HG03432 (cell line): ENCODE measurements at regions not wholly inside any gene's neighbourhood (a gene's known extent, or its start where the extent isn't known, plus 50 kb on each side); places are given as distances from the start of the nearest gene placed in this dataset.

Experiments used
- ATAC-seq: cut with Tn5 transposase; IDR thresholded peaks from one replicate; pipeline ENCODE4 v1.9.1; 2021; ENCODE audit warnings: mild to moderate bottlenecking, moderate library complexity; ENCODE audit not compliant: unreplicated experiment

GRCh38 chr6:19312241-19312978 is 524.8 kb upstream of the ID4 start:
- ATAC-seq: no peak

DNA sequence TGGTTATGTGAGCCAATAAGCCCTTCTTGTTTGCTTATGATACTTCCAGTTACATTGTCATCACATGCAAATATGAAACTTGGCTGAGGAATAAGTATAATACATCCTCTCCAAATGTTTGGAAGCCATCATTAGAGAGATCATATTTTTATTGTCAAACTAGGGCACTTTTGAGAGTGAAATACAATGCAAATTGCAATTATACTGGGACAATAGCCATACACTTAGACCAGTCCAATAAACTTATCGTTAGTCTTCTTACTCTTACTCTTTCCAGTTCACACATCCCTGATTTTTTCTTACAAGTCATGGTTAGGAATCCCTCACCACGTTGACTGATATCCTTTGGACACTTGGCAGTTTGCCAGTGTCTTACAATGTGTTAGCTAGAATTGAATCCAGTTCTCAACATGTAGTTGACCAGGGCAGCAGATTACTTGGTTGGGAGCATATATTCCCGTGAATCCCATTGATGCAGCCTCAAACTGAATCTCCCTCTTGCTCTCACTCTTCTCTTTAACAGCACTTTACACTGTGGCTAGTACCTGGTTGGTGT is 519.7 kb upstream of the ID4 start:
- no peak for ATAC-seq

DNA sequence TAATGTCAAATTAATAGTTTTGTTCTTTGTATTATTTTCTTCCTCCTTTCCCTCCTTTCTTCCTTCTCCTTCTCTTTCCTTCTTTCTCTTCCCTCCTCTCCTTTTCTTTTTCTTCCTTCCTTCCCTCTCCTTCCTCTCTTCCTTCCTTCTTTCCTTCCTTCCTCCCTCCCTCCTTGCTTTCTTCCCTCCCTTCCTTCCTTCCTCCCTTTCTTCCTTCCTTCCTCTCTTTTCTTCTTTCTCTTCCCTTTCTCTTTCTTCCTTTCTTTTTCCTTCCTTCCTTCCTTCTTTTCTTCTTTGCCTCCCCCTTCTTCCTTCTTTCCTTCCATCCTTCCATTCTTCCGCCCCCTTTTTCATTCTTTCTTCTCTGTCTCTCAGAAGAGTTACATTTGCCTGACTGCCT is 518.2 kb upstream of the ID4 start:
- ATAC-seq: no peak

- no peak for ATAC-seq
Observed at GRCh38 chr6:19320111-19320581, 517.0 kb upstream of the ID4 start.

- no peak for ATAC-seq
Observed at GRCh38 chr6:19322691-19323485, 514.3 kb upstream of the ID4 start.

DNA sequence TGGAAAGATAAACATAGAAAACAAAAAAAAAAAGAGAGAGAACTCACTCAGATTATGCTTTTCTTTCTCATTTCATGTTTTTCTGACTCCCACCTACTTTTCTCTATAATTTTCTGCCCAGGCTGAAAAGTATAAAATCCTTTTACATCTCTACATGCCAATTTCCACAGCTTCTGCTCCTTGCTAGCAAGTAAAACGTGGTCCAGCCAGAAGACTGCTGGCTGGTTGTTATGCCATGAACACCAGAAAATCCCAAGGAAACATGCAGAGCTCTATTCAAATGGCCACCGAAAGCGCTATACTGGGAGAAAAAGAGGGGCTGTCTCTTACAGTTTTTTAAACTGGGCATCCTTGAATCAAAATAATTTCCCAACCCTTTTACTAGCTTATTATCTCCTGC is 512.8 kb upstream of the ID4 start:
- ATAC-seq: no peak

DNA sequence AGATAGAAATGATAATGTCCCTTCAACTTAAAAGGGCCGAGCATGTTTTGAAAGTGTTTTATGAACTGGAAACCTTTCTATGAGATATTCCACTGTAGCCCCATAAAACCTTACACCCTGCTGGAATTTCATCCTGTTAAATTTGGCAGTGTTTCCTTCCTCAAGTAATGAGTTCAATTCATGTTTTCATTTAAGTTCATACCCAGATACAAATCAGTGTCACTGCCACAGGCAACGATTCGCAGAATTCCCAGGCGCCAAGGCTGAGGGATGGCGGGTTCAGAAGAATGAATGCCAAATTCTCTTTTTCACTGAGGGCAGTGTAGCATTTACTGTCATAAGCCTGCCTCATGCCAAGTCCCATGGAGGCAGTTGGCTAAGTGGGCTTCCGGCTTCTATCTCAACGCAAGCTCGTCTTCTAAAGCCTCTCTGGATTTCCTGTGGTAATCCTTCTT is 511.8 kb upstream of the ID4 start:
- no peak for ATAC-seq

GRCh38 chr6:19327241-19327640 is 509.9 kb upstream of the ID4 start:
- no peak for ATAC-seq

DNA sequence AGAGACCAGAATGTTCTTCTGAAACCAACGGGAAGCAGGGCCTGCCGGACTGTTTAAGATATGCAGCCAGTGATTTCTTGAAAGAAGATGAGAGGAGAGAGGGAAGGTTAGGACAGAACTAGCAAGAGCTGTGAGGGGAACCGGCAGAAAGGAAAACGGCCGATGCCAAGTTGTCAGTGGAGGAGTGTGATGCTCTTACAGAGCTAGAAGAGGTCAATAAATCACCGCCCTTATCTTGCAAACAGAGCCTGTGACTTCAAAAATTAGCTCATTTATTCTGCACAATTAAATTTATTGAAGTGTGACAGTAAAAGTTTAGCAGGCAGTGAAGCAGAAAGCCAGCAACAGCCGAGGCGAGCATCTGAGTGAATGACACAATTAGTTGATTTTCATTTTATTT is 509.5 kb upstream of the ID4 start:
- no peak for ATAC-seq

- ATAC-seq: no peak
Observed at GRCh38 chr6:19329078-19329477, 508.1 kb upstream of the ID4 start.

DNA sequence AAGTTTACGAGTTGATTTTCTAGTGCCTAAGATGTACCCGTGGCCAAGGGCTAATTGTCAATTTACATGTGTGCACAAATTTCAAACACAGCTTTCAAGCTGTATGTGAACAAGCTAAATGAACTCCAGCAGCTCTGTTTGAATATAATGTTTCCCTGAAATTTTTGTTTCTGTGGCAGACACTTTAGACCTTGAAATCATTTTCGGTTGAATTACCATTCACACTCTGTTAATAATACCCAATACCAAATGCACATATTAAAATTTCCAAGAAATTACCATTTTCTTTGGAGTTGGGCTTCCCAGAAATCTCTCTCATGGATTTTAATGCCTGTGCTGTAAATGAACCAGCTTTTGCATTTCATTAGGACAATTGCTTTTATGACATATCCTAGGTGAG is 506.1 kb upstream of the ID4 start:
- ATAC-seq: no peak

GRCh38 chr6:19332806-19333460 is 504.2 kb upstream of the ID4 start:
- ATAC-seq: no peak

DNA sequence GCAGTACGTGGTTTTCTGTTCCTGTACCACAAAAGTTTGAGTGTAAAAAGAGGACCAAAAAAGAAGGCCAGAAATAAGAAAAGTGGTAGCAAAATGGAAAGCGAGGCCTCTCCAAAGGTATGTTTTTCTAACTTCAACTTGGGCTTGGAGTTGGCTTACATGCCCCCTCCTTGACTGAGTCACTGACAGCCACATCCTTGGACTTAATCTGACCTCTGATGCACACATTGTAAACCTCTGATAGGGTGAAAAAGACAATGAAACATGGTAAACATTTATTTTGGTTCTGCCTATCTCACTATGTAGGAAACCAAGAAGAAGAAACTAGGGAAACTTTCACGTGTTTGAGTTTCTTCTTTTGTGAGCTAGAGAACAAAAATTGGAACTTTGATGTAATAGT is 503.2 kb upstream of the ID4 start:
- no peak for ATAC-seq

DNA sequence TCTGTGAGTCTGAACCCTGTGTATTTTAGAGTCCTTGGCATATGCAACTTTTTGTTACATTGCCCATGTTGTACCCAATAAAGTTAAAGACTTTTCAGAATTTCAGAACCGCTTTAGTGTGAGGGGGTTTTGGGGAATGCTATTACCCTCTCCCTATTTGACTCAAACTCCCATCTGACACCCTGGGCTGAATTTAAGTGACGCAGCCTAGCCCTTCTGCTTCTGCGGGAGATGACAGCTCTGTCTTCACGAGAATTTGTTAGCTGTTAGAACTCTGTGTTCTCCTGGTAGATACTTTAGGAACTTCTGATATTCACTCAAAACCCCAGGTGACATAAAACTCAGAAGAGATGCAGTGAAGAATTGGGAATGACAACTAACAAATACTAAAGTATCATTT is 500.6 kb upstream of the ID4 start:
- no peak for ATAC-seq

DNA sequence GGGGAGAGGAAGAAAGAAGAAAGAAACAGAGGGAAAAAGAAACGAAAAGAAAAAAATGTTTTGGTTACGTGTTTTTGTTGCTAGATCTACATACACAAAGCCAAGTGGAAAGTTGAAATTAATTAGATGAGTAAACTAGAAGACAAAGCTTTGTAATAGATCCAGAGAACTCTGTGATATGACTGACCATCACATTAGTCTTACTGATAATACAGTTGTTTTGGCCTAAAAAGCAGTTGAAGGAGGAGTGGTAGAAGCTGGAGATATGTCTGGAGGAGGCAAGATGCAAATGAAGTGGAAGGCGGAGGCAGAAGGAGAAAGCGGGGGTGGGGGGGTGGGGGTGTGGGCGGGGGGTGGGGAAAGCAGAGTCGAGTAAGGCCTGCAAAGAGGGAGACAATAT is 500.1 kb upstream of the ID4 start:
- ATAC-seq: no peak

DNA sequence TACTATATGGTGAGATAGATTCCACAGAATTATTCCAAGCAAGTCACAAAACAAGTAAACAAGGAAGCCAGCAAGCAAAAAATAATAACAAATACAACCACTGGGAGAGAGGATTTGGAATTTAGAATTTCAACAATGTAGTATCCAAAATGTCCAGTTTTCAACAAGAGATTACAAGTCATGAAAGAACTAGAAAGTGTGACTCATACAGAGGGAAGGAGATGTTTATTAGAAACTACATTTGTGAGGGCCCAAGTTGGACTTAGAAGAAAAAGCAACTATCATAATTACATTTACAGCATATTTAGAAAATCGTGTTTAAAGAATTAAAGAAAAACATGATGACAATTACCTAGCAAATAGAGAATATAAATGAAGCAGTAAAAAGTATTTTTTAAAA is 494.6 kb upstream of the ID4 start:
- ATAC-seq: no peak

- no peak for ATAC-seq
Observed at GRCh38 chr6:19349429-19349828, 487.7 kb upstream of the ID4 start.

DNA sequence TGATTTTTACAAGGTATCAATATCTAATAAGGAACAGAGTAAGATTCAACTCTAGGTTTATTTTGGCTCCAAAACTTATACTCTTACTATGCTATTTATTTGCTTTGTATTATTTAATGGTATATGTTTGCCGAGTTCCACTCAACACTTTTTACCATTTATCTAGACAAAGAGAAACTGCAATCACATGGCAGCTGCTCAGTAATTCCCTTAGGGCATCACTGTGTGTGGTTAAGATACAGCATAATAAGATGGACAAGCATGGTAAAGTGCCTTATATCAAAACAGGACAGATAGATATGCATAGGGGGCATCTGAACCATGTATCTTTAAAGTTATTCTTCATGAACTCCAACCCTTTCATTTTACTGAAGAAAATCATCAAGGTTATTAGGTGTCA is 483.0 kb upstream of the ID4 start:
- no peak for ATAC-seq

DNA sequence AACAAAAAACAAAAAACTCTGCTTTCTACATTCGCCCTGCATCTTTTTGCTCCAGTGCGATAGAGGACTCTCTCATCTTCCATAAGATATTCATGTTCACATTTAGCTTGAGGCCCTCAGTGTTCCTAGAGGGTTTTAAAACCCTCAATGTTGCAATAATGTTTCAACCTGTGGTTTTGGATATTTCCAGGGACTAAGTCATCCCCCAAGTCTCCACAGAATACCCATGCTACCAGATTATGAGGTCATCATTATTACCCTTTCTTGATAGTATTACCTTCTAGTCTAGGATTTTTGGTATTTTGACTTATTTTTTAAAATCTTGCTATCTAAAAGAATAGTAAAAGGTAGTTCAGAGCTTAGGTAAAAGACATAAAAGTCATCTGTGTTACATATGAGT is 480.5 kb upstream of the ID4 start:
- no peak for ATAC-seq

GRCh38 chr6:19362396-19362795 is 474.8 kb upstream of the ID4 start:
- no peak for ATAC-seq

DNA sequence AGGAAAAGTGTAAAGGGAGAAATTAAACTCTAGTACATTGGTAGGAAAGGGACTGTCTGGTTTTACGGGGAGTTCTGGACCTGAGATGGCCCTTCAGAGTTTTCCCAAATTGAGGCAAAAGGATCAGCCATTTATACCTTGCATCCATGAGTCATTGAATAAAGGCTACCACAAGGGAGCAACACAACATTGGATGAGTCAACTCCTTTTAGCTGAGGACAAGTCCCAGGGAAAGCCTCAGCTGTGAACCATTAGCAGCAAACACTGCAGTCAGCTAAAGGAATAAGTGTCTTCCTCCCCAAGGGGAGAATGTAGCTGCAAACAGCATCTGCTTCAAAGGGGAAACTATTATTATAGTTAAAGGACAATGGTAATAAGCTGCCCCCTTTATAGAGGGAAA is 468.7 kb upstream of the ID4 start:
- no peak for ATAC-seq

GRCh38 chr6:19369785-19370184 is 467.4 kb upstream of the ID4 start:
- no peak for ATAC-seq
